Stimulated activated CD4-positive, alpha-beta T cell treated with anti-CD3 and anti-CD28 coated beads, Interleukin-2, amount 100 ng/mL, for 48 hours (primary cell): ENCODE measurements at regions not wholly inside any gene's neighbourhood (a gene's known extent, or its start where the extent isn't known, plus 50 kb on each side); places are given as distances from the start of the nearest gene placed in this dataset.

ENCODE experiments used
- DNase-seq, 2 donors: peaks; one replicate each; pipeline ENCODE4 v3.0.0-alpha.2; 2020

- no peak for DNase-seq
Measured at GRCh38 chr20:1784586-1784985, 110.6 kb upstream of the SIRPA start.

- DNase-seq, result no peak
Measured at GRCh38 chr20:1783245-1783644, 112.0 kb upstream of the SIRPA start.

GRCh38 chr20:1782181-1782580, 113.0 kb upstream of the SIRPA start:
- no peak for DNase-seq

DNA sequence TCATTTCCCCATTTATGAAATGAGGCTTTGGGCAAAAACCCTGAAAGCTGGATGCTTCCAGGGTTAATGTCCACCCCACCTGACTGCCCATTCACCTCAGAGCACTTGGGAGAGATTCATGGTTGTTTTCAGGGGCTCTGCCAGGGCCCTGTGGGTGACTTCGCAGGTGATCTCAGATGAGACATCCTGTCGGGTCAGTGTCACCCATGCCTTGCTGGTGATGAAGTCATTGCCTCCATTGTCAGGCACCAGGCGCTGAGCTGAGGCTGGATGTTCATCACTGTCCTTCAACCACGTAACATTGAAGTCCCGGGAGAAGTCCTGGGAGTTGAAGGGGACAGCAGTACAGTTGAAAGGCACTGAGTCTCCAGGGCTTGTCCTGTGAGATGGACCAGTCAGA, 115.6 kb upstream of the SIRPA start:
- DNase-seq, result no peak

- no peak for DNase-seq
Measured at GRCh38 chr20:1778338-1778737, 116.9 kb upstream of the SIRPA start.

DNA sequence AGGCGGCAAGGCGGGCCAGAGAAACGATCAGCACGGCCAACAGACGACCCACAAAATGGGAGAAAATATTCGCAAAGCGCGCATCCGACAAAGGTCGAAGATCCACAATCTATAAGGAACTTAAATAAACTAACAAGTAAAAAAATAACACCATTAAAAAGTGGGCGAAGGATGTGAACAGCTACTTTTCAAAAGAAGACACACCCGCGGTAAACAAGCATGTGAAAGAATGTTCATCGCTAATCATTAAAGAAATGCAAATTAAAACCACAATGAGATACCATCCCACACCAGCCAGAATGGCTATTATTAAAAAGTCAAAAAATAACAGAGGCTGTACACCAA, 117.8 kb upstream of the SIRPA start:
- no peak for DNase-seq

DNA sequence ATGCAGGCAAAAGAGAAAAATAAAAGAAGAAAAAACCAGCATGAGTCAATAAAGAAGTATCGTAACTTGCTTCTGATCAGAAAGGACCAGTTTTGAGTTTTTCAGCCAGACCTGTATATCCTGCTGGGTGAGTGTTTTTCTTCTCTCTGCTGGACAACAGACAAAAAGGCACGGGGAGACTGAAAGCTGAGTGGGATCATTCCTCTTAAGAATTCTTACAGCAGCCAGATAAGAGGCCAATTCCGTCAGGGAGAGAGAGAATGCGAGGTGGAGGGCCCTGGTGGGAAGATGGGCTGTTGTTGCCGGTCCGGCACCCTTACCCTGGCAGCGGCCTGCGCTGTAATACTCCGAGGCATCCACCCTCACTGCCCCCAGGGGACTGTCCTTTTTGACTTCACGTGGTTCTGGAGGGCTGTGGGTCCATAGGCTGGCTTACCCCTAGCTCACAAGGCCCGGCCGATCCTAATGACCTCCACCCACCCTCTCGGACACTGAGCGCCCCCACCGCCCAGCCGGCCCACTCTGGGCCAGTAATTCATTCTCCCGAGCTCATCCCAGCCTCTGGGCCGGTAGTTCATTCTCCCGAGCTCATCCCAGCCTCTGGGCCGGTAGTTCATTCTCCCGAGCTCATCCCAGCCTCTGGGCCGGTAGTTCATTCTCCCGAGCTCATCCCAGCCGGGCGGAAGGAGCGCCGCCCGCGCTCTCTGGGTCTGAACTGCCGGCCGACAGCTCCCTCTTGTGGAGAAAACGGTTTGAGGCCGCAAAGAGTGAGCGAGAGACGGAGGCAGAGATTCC, 118.3 kb upstream of the SIRPA start:
- peak; percentile 87 to 89 for DNase-seq

GRCh38 chr20:1775117-1775516, 117.5 kb upstream of the SIRPG start:
- no peak for DNase-seq

GRCh38 chr20:1774479-1774878, 116.9 kb upstream of the SIRPG start:
- no peak for DNase-seq

DNA sequence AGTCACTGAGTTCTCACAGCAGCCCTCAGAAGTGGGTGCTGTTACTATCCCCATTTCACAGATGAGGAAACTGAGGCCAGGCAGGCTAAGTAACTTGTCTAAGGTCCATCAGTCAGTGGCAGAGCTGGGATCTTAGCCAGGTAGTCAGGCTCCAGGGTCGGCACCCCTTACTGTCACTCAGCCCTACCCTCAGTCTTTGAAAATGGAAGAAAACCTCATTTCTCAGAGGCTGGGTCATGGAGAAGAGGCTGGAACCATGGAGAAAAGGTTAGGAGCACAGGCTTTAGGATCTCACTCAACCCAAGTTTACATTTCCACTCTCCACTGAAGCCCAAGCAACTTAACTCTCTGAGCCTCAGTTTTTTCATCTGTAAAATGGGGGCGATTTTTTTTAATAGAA, 116.2 kb upstream of the SIRPG start:
- no peak for DNase-seq

- no peak for DNase-seq
Measured at GRCh38 chr20:1769491-1769890, 111.9 kb upstream of the SIRPG start.

DNA sequence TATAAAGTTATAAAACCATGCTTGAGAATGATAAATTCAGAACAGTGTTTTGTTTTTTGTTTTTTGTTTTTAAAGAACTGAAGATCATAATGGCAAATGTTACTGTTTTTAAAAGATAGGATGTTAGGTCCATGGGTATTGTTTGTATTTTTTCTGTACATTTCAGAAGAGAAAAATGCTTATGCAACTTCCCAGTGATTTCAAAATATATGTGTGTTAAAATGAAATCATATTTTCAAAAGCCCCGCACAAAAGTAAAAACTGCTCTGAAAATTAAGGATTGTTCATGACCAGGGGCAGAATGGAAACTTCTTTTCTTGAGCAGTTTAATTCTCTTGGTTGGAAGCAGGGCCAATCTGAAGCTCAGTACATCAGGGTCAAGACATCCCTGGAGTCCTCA, 109.2 kb upstream of the SIRPG start:
- DNase-seq, result no peak

- DNase-seq, result peak; percentile 52 to 54
Measured at GRCh38 chr20:1764136-1765033, 106.8 kb upstream of the SIRPG start.

GRCh38 chr20:1761598-1761997, 104.0 kb upstream of the SIRPG start:
- no peak for DNase-seq

DNA sequence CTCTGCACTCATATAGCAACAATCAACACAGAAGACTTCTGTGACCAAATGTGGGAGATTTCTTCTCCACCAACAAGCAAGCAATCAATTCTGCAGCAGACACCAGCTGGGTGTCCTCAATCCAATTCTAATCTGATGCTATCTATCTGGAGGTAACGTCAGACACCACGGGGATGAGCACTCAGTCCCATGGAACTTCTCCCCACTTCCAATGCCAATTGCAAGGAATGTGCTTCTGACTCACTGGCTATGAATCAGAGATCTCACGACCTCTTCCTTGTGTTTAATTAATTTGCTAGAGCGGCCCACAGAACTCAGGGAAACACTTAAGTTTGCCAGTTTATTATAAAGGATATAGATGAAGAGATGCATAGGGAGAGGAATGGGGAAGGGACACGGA, 103.5 kb upstream of the SIRPG start:
- DNase-seq, result no peak

DNA sequence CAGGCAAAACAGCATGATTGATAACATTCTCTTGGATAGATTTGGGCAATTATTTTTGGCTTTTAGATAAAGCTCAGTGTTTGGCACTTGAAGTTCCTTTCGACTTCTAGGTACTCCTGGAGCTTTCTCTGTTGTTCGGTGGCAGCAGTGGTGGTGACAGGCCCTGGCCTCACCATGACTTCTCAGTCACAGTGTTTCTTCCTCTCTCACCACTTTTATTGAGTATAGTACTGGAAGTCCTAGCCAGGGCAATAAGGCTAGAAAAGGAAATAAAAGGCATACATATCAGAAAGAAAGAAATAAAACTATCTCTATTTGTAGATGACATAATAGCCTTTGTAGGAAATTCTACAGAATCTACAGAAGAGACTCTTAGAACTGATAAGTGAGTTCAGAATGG, 101.2 kb upstream of the SIRPG start:
- DNase-seq, result no peak

DNA sequence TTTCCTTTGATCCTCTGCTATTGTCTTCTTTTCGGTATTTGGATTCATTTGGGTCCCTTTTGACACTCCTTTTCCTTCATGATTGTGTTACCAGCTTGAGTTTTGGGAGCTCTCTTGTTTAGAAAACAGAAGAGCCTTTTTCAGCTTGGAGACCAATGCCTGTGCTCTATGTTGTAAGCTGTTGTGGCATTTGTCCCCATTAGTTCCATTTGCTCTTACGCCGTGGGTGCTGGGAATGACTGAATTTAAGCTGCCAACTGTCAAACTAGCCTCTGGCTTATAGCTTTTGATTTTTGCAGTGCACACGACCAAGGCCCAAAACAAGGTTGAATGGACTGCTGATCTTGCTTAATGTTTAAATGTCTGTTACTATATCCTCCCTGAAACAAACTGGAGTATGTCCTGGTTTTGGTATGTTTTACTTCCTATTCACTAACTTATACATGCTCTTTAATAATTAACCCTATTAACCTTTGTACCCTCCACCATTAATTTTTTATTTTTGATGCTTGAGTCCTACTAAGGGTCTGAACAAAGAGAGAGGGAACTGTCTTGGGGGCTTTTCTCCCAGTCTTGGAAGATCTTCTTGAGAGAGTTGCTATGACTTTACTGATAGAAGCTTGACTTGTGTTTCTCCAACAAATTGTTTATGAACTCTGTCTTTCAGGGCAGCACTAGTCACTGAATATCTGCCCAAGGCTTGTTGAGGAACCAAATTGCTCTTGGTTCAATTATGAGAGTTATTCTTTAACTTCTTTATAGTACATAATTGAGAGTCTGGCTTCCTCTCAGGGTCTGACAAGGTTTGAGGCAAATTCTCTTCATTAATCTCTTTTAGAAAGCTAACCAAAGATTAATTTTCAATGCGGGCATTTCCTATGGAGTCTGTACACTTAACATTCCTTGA, 100.3 kb upstream of the SIRPG start:
- no peak for DNase-seq

DNA sequence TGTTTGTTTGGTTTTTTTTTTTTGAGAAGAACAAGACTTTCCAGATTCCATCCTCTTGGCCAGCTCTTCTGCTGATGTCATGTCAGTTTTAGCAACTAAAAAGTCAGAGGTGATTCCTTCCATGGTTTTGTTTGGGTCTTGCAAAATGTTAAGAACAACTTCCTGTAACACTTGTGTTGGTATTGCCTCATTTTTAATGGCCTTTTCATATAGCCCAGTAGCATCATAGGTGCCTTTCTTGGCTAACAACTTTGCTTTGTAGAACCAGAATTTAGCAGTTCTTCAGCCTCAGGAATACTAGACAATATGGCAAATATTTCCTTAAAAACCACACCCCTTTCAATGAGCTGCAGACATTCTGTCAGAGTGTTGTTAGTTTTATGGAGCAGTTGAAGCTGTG, 99.5 kb upstream of the SIRPG start:
- DNase-seq, result no peak

GRCh38 chr20:1754749-1755148, 97.2 kb upstream of the SIRPG start:
- DNase-seq, result no peak

DNA sequence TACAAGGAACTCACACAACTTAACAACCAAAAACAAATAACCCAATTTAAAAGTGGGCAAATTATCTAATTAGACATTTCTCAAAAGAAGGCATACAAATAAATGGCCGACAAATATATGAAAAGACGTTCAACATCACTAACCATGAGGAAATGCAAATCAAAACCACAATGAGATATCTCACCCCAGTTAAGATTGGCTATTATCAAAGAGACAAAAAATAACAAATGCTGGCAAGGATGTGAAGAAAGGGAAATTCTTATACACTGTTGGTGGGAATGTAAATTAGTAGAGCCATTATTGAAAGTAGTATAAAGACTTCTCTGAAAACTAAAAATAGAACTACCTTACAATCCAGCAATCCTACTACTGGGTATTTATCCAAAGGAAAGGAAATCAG, 96.7 kb upstream of the SIRPG start:
- DNase-seq, result no peak

DNA sequence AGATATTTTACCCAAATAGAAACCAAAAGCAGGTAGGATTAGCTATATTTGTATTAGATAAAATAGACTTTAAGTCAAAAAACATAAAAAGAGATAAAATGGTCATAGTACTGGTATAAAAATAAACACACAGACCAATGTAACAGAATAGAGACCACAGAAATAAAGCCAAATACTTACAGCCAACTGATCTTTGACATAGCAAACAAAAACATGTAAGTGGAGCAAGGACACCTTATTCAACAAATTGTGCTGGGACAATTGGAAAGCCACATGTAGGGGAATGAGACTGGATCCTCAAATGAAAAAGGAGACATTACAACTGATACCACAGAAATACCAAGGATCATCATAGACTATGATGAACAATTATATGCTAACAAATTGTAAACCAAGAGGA, 94.5 kb upstream of the SIRPG start:
- DNase-seq, result no peak

DNA sequence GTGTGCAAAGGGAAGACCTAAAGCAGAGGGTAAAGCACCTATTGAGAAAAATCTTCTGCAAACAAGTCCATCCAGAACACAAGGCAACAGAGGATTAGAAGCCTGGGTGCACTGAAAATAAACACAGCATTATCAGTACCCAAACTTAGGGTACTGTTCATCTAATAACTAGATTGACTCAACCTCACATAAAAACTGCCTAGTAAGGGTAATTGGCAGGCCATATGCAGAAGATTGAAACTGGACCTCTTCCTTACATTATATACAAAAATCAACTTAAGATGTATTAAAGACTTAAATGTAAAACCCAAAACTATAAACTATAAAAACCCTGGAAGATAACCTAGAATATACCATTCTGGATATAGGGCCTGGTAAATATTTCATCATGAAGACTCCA, 91.2 kb upstream of the SIRPG start:
- DNase-seq, result no peak

GRCh38 chr20:1747953-1748577, 90.5 kb upstream of the SIRPG start:
- DNase-seq, result no peak
